Right forelimb (tissue), 1 donor: ENCODE measurements at regions not wholly inside any gene's neighbourhood (a gene's known extent, or its start where the extent isn't known, plus 50 kb on each side); places are given as distances from the start of the nearest gene placed in this dataset.

Experiments used
- DNase-seq: peaks from one replicate; pipeline ENCODE4 v3.0.0-alpha.2; 2018

DNA sequence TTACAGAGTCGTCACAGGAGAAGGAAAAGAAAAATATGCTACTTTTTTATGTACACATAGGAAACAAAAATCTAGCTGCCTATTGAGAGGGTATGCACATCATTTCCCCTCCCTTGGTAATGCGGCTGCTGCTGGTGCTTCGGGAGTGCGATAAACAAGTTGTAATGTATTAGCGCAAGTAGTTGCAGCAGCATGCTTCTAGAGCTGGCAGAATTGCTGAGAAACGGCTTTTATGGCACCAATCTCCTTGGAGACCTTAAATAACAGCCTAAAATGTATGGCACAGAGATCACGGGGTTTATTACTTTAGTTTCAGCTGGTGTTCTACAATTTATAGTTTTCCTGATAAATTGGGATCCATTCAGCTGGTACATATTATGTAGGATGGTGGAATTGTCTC is 447.6 kb upstream of the TMPO start:
- DNase-seq, result no peak

- DNase-seq, result no peak
These were observed 441.8 kb upstream of the TMPO start for GRCh38 chr12:98073610-98074009.

- DNase-seq, result no peak
These were observed 441.1 kb upstream of the TMPO start for GRCh38 chr12:98074286-98074685.

GRCh38 chr12:98084391-98084790 is 431.0 kb upstream of the TMPO start:
- no peak for DNase-seq

- no peak for DNase-seq
These were observed 430.2 kb upstream of the TMPO start for GRCh38 chr12:98085046-98085755.

GRCh38 chr12:98090731-98091130 is 424.7 kb upstream of the TMPO start:
- no peak for DNase-seq

DNA sequence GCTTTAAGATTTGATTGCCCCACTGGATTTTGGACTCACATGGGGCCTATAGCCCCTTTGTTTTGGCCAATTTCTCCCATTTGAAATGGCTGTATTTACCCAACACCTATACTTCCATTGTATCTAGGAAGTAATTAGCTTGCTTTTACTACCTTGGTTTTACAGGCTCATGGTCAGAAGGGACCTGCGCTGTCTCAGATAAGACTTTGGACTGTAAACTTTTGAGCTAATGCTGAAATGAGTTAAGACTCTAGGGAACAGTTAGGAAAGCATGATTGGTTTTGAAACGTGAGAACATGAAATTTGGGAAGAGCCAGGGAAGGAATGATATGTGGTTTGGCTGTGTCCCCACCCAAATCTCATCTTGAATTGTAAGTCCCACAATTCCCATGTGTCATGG is 419.0 kb upstream of the TMPO start:
- no peak for DNase-seq

DNA sequence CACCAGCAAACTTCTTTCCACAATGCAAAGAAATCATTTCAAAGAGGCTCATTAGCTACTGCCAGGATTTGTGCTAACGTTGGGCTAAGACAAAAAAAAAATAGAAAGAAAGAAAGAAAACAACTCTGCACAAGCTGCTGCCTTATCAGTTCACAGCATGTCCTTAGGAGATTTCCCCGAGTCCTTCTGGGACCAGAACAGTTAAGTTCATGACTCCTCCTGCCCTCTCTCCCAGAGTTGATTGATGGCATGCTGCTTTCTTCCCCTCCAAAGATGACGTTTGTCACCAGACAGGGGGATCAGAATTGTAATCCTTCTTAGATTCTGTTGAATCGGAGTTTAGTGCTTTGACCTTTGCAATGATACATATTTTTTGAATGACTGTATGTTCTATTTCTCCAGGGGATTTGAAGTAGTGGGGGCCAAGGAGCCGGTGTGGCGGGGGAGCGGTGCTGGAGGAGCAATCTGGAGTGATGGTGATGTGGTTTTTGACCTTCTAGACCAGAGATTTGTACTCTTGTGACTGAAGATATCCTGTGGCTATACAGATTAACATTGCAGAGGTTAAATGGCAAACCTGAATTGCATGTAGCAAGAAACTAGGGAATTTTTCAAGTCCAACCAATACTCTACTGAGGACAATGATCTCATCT is 409.2 kb upstream of the TMPO start:
- no peak for DNase-seq

DNA sequence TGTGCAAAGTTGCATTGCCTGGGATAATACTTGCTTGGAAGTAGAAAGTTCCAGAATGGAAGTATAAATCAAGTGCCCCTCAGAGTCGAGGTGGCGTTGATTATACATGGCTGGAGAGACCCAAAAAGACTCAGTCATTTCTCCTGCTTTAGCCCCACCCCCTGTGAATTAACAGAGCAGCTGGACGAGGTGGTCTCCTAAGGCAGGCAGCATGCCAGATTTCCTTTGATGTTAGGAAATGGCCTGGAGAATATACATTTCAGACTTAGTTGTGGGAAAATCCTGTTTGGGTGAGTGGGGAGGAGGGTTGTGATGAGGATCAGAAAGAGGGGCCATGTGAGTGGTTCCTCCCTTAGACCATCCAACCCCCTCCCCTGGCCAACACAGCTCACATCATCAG is 406.1 kb upstream of the TMPO start:
- no peak for DNase-seq

GRCh38 chr12:98110536-98110935 is 404.9 kb upstream of the TMPO start:
- DNase-seq, result no peak

- DNase-seq, result no peak
These were observed 401.8 kb upstream of the TMPO start for GRCh38 chr12:98113548-98113947.

GRCh38 chr12:98121963-98122362 is 393.4 kb upstream of the TMPO start:
- DNase-seq, result no peak

DNA sequence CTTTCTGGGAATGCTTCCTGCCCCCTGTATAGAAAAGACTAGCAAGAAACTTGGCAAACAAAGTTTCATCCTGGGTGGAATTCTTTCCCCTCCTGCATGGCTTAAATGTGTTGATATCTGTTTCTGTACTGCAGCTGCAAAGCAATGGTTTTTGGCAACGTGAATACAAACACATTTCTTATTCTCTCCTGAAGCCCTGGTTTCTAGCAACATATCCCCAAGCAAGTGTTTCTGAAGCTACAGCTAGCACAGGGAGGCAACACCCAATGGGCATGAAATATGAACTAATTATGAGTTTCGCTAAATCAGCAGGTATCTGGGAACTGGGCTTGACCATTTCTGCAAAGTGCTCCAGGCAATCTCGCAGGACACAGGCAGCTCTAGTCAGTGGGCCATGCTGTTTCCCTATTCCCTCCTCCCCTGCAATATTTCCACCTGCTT is 392.3 kb upstream of the TMPO start:
- no peak for DNase-seq

DNA sequence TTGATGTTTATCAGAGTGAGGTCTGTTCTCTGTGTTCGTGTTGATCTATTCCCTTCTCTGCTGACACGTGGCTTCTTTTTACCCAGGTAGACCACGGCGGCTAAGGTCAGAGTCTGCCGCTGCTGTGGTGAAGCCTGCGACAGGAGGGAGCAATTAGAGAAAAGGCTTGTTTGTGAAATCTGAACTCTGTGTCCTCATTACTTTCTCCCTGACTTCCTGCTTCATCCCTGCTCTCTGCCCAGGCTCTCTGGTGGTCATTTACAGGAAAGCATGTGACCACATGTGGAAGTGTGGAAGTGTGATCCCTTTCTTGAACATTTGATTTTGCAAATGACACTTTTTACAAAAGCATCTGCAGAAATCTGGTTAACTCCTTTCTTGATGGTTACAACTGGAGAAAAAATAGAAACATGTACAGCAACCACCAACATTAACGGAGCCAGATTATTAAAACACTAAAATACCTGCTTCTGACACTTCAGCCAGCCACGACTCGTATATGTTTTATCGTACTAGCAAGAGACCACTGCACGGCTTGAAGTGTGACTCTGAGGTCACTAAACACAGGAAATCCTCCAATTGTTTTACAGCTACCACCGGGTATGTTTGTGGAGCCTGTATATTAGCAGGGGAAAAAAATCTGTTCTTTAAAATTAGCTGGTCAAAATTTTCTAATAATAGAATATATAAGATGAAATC is 388.6 kb upstream of the TMPO start:
- no peak for DNase-seq

DNA sequence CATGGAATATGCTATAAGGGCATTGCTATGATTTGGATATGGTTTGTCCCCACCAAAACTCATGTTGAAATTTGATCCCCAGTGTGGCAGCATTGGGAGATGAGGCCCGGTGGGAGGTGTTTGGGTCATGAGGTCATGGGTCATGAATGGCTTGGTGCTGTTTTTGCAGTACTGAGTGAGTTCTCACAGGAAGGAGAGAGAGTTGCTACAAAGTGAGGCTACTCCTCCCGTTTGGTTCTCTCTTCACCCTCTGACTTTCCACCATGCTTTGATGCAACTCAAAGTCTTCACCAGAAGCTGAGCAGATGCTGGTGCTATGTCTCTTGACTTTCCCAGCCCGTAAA is 388.1 kb upstream of the TMPO start:
- no peak for DNase-seq

- DNase-seq, result no peak
These were observed 387.5 kb upstream of the TMPO start for GRCh38 chr12:98127854-98128253.

DNA sequence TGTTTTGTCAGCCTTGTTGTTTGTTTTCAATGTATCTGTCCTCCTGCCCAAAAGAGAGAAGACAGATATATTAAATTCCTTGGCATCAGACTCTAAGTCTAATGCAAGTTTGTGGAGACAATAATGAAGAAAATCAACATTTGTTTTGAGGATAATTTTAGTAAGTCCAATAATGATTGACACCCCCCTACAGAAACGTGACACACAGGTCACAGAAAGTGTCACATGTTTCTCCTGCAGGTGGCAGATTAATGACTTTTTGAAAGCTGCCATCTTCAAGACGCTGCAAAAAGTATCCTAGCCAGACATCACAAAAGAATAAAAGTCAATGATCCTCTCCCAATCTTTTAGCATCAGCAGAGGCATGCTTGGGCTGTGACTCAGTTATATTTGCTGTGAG is 378.8 kb upstream of the TMPO start:
- DNase-seq, result no peak

DNA sequence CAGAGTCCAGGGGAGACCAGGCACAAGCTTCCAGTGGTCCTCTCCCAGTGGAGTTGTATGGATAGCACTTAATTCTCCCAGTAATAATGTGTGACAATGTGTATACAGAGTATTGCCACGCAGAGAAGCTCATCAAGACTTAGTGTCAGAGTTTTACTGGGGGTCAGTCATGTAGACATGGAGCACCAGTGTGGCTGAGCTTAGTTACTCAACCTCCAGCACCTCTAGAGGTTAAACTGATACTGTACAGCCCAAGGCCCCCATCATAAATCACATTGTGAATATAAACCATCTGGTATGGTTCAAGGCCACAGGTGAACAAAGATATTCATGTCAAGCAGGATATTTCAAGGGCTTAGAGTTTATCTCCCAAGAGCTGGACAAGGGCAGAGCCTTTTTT is 378.1 kb upstream of the TMPO start:
- no peak for DNase-seq

DNA sequence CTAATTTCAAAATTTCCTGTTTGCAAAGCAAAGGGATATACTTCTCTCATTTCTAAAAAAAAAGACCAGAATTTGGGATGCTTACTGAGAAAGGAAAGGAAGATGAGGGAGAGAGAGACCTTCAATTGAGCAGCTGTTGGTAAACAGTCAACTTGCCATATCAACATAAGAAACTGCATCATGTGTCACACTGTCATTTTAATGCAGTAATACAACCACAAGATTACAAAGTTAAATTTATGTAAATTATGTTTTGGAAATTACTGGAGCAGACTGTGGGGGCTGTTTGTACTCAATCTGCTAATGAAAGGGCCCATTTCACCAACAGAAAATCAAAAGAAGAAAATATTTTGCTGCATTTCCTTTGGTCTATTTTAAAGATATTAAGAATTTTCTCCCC is 370.4 kb upstream of the TMPO start:
- no peak for DNase-seq

- no peak for DNase-seq
These were observed 369.3 kb upstream of the TMPO start for GRCh38 chr12:98146043-98146442.

- no peak for DNase-seq
These were observed 368.9 kb upstream of the TMPO start for GRCh38 chr12:98146487-98146886.

DNA sequence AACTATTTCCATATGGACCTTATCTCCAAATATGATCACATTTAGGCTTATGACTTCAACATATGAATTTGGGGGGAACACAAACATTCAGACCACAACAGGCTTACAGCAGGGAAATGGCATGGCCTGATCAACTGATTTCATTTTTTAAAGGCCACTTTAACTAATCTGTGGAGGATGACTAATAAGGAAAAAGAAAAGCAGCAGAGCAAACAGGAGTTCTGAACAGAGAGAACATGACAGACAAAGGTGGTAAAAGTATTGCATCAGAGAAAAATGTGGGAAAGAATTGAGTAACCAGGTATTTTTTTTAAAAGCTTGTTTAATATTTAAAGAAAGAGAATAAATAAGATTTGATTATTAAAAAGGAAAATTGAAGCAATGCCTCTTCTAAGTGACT is 366.1 kb upstream of the TMPO start:
- no peak for DNase-seq

DNA sequence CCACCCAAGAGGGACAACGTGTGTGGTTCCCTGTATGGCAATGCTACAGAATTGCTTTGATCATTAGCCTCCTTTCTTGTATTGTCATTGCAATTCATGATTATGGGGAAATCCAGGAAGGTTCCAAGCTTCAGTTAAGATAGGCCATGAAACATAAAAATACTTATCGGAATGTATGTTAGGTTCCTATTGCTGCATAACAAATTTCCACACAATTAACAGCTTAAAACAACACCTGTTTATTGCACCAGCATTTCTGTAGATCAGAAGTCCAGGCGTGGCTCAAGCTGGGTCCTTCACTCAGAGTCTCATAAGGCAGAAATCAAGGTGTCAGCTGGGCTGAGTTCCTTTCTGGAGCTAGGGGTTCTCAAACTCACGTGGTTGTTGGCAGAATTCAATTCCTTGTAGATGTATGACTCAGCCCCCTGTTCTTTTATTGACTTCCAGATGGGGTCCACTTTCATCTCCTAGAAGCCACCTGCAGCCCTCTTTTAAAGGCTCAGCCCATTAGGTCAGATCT is 365.6 kb upstream of the TMPO start:
- DNase-seq, result no peak

- DNase-seq, result no peak
These were observed 364.2 kb upstream of the TMPO start for GRCh38 chr12:98151105-98151590.
